ENCODE measurements at regions not wholly inside any gene's neighbourhood (a gene's known extent, or its start where the extent isn't known, plus 50 kb on each side); places are given as distances from the start of the nearest gene placed in this dataset.

- no peak for TF ChIP-seq CTCF (IDR thresholded peaks at IDR 0.05; ENCODE audit: insufficient read depth, low read length, poor library complexity, severe bottlenecking)
- H3K27me3 ChIP-seq (replicated peaks; ENCODE audit: control insufficient read depth, insufficient read depth, low read length): no peaks in the 10 kb centered on the region
- no peak for DNase-seq (ENCODE audit: extremely low read depth, insufficient read length)
- H3K4me3 ChIP-seq (replicated peaks; ENCODE audit: low read depth, low read length): no peak overlapping the region
- H3K36me3 ChIP-seq (ENCODE audit: control insufficient read depth, insufficient read depth, low read length): no peaks in the 10 kb centered on the region
Measured at GRCh38 chr2:64223055-64223454, 78.8 kb upstream of the PELI1 start.

- H3K36me3 ChIP-seq (ENCODE audit: control insufficient read depth, insufficient read depth, low read length): no peaks in the 10 kb centered on the region
- no peak overlapping the region for H3K4me3 ChIP-seq (replicated peaks; ENCODE audit: low read depth, low read length)
- TF ChIP-seq CTCF (IDR thresholded peaks at IDR 0.05; ENCODE audit: insufficient read depth, low read length, poor library complexity, severe bottlenecking): no peak
- H3K27me3 ChIP-seq (replicated peaks; ENCODE audit: control insufficient read depth, insufficient read depth, low read length): no peaks in the 10 kb centered on the region
- DNase-seq (ENCODE audit: extremely low read depth, insufficient read length): no peak
Measured at GRCh38 chr2:64225491-64225890, 81.3 kb upstream of the PELI1 start.

- no peak for TF ChIP-seq CTCF (IDR thresholded peaks at IDR 0.05; ENCODE audit: insufficient read depth, low read length, poor library complexity, severe bottlenecking)
Measured at GRCh38 chr2:64226611-64227010, 82.4 kb upstream of the PELI1 start.

GRCh38 chr2:64227603-64228125 is 83.4 kb upstream of the PELI1 start:
- no peak for TF ChIP-seq CTCF (IDR thresholded peaks at IDR 0.05; ENCODE audit: insufficient read depth, low read length, poor library complexity, severe bottlenecking)
- Histone ChIP-seq H3K36me3 (ENCODE audit: control insufficient read depth, insufficient read depth, low read length) (no peaks in the 10 kb centered on the region), H3K27me3 (replicated peaks; ENCODE audit: control insufficient read depth, insufficient read depth, low read length) (no peaks in the 10 kb centered on the region), H3K4me3 (replicated peaks; ENCODE audit: low read depth, low read length) (peak overlapping the region; percentile 59)
- no peak for DNase-seq (ENCODE audit: extremely low read depth, insufficient read length)

More at GRCh38 chr2:64226611-64227010, 82.4 kb upstream of the PELI1 start:
- no peaks in the 10 kb centered on the region for H3K36me3 ChIP-seq (ENCODE audit: control insufficient read depth, insufficient read depth, low read length)
- no peak for DNase-seq (ENCODE audit: extremely low read depth, insufficient read length)
- no peaks in the 10 kb centered on the region for H3K27me3 ChIP-seq (replicated peaks; ENCODE audit: control insufficient read depth, insufficient read depth, low read length)
- no peak overlapping the region for H3K4me3 ChIP-seq (replicated peaks; ENCODE audit: low read depth, low read length)

- H3K4me3 ChIP-seq (replicated peaks; ENCODE audit: low read depth, low read length): peak overlapping the region; percentile 59
- no peak for TF ChIP-seq CTCF (IDR thresholded peaks at IDR 0.05; ENCODE audit: insufficient read depth, low read length, poor library complexity, severe bottlenecking)
- DNase-seq (ENCODE audit: extremely low read depth, insufficient read length): peak; percentile 77
- no peaks in the 10 kb centered on the region for H3K36me3 ChIP-seq (ENCODE audit: control insufficient read depth, insufficient read depth, low read length)
- H3K27me3 ChIP-seq (replicated peaks; ENCODE audit: control insufficient read depth, insufficient read depth, low read length): no peaks in the 10 kb centered on the region
Measured at GRCh38 chr2:64228126-64228678, 84.0 kb upstream of the PELI1 start.

- Histone ChIP-seq H3K27me3 (replicated peaks; ENCODE audit: control insufficient read depth, insufficient read depth, low read length) (no peaks in the 10 kb centered on the region), H3K36me3 (ENCODE audit: control insufficient read depth, insufficient read depth, low read length) (no peaks in the 10 kb centered on the region), H3K4me3 (replicated peaks; ENCODE audit: low read depth, low read length) (no peak overlapping the region)
- TF ChIP-seq CTCF (IDR thresholded peaks at IDR 0.05; ENCODE audit: insufficient read depth, low read length, poor library complexity, severe bottlenecking): no peak
- DNase-seq (ENCODE audit: extremely low read depth, insufficient read length): no peak
Measured at GRCh38 chr2:64228918-64229317, 84.7 kb upstream of the PELI1 start.

Measured in GM06990 (cell line).